GM13976 (cell line): ENCODE measurements at regions not wholly inside any gene's neighbourhood (a gene's known extent, or its start where the extent isn't known, plus 50 kb on each side); places are given as distances from the start of the nearest gene placed in this dataset.

ENCODE experiments used
- DNase-seq: peaks from one replicate; pipeline ENCODE4 v3.0.0; 2012; ENCODE audit warnings: low spot score
- in situ Hi-C: fragments of 300-500 bp; cut with MboI; formaldehyde crosslinking; loops from one replicate; pipeline ENCODE4 v1.12.0; 2022; ENCODE audit warnings: low sequenced_read_pairs, mixed read lengths, inconsistent platforms; ENCODE audit not compliant: unreplicated experiment
- TF ChIP-seq, protein P1 (sequence below): IDR thresholded peaks from 2 replicates; pipeline ENCODE4 v1.5.1; 2012; ENCODE audit warnings: borderline replicate concordance, mild to moderate bottlenecking; ENCODE audit not compliant: insufficient read depth; ENCODE audit errors: extremely low read depth, missing control alignments, control extremely low read depth

DNA sequence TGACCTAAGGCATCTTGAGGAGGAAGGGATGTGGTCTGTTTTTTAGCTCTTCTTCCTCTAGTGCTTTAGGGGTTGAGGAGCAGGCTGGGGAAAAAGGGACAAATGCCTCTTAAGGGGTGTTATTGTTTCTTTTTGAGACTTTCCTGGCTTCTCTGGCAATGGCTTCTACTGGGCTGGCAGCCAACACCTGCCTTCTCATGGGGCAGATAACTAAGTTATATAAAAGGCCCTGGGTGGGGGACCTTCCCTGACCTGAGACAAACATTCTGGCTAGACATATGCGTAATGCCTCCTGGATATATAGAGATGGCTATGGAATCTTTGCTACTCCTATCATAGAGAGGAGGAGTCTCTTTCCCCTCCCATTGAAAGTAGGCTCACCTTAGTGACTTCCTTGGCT is 179.2 kb upstream of the PROK2 start:
- in situ Hi-C loops: no loop called here
- TF ChIP-seq, protein P1, sequence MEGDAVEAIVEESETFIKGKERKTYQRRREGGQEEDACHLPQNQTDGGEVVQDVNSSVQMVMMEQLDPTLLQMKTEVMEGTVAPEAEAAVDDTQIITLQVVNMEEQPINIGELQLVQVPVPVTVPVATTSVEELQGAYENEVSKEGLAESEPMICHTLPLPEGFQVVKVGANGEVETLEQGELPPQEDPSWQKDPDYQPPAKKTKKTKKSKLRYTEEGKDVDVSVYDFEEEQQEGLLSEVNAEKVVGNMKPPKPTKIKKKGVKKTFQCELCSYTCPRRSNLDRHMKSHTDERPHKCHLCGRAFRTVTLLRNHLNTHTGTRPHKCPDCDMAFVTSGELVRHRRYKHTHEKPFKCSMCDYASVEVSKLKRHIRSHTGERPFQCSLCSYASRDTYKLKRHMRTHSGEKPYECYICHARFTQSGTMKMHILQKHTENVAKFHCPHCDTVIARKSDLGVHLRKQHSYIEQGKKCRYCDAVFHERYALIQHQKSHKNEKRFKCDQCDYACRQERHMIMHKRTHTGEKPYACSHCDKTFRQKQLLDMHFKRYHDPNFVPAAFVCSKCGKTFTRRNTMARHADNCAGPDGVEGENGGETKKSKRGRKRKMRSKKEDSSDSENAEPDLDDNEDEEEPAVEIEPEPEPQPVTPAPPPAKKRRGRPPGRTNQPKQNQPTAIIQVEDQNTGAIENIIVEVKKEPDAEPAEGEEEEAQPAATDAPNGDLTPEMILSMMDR: no peak
- DNase-seq: no peak

DNA sequence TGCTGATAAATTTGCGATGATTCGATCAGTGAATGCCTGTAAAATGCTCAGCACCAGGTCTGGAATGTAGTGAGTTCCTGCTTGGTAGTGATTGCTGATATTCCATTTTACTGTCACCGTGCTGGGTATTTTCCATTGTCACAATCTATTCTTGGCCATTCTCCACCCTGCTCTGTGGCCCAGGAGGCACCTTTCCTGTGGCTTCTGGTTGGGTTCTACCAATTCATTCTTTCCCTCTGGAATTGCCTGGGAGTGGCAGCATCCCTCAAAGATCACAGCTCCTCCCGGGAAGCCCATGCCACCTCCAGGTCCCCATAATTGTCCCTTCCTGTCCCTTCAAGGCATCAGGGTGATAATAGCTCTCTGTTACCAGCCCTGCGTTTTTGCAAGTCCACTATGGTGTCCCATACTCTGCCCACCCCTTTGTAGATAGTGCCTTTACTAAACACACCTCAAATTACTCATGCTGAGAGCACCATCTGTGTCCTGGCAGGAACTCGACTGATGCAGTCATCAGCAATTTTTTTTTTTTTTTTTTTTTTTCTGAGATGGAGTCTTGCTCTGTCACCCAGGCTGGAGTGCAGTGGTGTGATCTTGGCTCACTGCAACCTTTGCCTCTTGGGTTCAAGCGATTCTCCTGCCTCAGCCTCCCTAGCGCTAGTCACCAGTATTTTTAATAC is 177.8 kb upstream of the PROK2 start:
- DNase-seq: no peak
- TF ChIP-seq, protein P1: no peak
- in situ Hi-C loops: no loop called here

DNA sequence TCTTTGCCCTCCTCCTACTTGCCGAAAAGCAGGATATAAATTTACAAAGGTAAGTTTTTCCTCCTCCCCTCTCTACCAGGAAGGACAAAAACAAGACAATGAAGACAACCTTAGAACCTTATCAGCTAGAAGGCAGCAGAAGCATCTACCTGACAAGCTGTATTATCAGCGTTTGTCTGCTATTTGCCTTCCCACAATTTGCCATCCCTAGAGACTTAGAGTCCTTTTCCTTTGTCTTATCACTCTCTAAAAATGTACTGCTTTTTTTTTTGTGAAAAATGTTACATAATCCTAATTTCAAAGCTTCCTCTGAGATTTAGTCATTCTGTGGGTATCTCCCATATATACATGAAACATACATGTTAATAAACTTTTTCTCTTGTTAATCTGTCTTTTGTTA is 176.9 kb upstream of the PROK2 start:
- no peak for DNase-seq
- TF ChIP-seq, protein P1: no peak
- in situ Hi-C loops: no loop called here

DNA sequence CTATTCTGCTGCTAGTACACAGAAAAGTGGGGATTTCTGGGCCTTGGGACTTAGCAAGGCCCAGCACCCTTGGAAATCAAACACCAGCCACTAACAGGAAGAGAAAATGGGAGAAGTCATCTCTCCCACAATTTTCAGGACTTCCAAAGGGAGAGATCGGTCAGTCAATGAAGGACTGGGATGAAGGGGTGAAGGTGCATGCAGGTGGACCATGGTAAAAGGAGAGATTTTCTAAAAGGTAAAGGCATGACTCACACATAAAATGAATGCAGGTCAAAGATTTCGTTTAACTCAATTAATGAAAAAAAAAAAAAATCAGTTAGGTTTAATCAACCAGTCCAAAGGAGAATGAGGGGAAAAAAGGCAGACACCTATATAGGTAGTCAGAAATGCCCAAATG is 176.4 kb upstream of the PROK2 start:
- no peak for DNase-seq
- TF ChIP-seq, protein P1: no peak
- in situ Hi-C loops: no loop called here

DNA sequence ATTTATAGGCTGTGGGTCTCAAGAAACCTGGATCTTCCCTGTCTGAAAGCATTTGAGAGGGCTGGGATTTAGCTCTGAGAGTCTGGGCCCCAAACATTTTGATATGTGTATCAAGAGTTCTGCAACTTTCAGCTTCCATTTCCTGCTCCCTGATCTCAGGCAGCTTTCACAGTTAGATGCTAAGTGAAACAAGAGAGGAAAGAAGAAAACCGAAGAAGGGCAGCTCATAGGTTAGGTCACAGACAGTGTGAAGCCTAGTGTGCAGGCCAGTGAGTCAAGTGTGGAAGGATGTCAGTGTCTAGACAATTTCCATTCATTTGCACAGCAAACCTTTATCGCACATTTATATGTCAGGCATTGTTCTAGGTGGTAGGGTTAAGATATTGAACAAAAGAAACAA is 173.6 kb upstream of the PROK2 start:
- TF ChIP-seq, protein P1: no peak
- in situ Hi-C loops: no loop called here

DNA sequence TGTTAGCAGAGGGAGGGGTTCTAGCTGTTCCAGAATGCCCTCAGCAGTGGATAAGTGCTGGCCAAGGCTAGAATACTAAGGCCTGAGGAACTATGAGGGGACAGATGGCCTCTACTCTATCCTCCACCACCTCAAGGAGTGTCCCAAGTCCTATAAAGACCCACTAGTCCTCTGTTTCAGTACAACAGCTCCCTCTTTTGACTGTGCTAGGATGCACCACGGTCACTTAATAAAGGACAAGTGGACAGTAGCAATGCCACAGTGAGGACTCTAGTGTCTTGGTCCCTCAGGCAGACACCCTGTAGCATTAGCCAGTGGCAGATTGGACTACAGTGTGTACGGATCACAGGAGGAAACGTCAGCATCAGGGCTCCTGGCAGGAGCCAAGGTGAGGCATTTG is 171.8 kb upstream of the PROK2 start:
- DNase-seq: no peak
- in situ Hi-C loops: no loop called here
- TF ChIP-seq, protein P1: no peak

More for the DNA sequence above, 173.6 kb upstream of the PROK2 start:
- no peak for DNase-seq

DNA sequence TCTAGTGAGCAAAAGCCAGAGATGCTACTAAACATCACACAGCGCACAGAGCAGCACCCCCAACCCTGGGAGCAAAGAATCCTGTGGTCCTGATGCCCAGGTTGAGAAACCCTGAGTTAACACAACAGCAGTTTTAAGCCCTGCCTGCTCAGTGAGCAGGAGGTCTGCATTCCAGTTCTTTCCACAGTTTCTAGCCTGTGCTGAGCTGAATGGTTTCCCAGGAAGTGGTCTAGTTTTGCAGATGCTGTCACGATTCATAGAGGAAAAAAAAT is 171.1 kb upstream of the PROK2 start:
- DNase-seq: no peak
- in situ Hi-C loops: no loop called here
- TF ChIP-seq, protein P1: no peak
